ENCODE measurements at regions not wholly inside any gene's neighbourhood (a gene's known extent, or its start where the extent isn't known, plus 50 kb on each side); places are given as distances from the start of the nearest gene placed in this dataset.

- no peak overlapping the region for H3K4me3 ChIP-seq (ENCODE audit: low read depth, low read length)
- in situ Hi-C loops (cut with HindIII; ENCODE audit: low sequenced_read_pairs), result no loop called here
- no peak for TF ChIP-seq CTCF (IDR thresholded peaks at IDR 0.05; ENCODE audit: low read depth, low read length)
- no peak for DNase-seq (ENCODE audit: low read depth, low spot score)
These were observed 437.3 kb upstream of the MPDZ start for GRCh38 chr9:13716601-13717321.

- no peak for TF ChIP-seq CTCF (IDR thresholded peaks at IDR 0.05; ENCODE audit: low read depth, low read length)
- in situ Hi-C loops (cut with HindIII; ENCODE audit: low sequenced_read_pairs), result no loop called here
- no peak for DNase-seq (ENCODE audit: low read depth, low spot score)
- no peak overlapping the region for H3K4me3 ChIP-seq (ENCODE audit: low read depth, low read length)
These were observed 436.6 kb upstream of the MPDZ start for GRCh38 chr9:13716090-13716489.

- no peak for TF ChIP-seq CTCF (IDR thresholded peaks at IDR 0.05; ENCODE audit: low read depth, low read length)
- H3K4me3 ChIP-seq (ENCODE audit: low read depth, low read length), result no peak overlapping the region
- no peak for DNase-seq (ENCODE audit: low read depth, low spot score)
- in situ Hi-C loops (cut with HindIII; ENCODE audit: low sequenced_read_pairs), result no loop called here
These were observed 435.9 kb upstream of the MPDZ start for GRCh38 chr9:13715430-13715829.

- peak; percentile 71 for DNase-seq (ENCODE audit: low read depth, low spot score)
- in situ Hi-C loops (cut with HindIII; ENCODE audit: low sequenced_read_pairs), result no loop called here
- TF ChIP-seq CTCF (IDR thresholded peaks at IDR 0.05; ENCODE audit: low read depth, low read length), result no peak
- H3K4me3 ChIP-seq (ENCODE audit: low read depth, low read length), result no peak overlapping the region
These were observed 428.4 kb upstream of the MPDZ start for GRCh38 chr9:13707612-13708576.

- H3K4me3 ChIP-seq (ENCODE audit: low read depth, low read length), result no peak overlapping the region
- DNase-seq (ENCODE audit: low read depth, low spot score), result peak; percentile 24
- no peak for TF ChIP-seq CTCF (IDR thresholded peaks at IDR 0.05; ENCODE audit: low read depth, low read length)
- in situ Hi-C loops (cut with HindIII; ENCODE audit: low sequenced_read_pairs), result no loop called here
These were observed 426.4 kb upstream of the MPDZ start for GRCh38 chr9:13705918-13706317.

GRCh38 chr9:13705373-13705772 is 425.9 kb upstream of the MPDZ start:
- no peak for TF ChIP-seq CTCF (IDR thresholded peaks at IDR 0.05; ENCODE audit: low read depth, low read length)
- DNase-seq (ENCODE audit: low read depth, low spot score), result no peak
- H3K4me3 ChIP-seq (ENCODE audit: low read depth, low read length), result no peak overlapping the region
- in situ Hi-C loops (cut with HindIII; ENCODE audit: low sequenced_read_pairs), result no loop called here

Measured in astrocyte of the spinal cord (primary cell).